SH-SY5Y (cell line): ENCODE measurements at regions not wholly inside any gene's neighbourhood (a gene's known extent, or its start where the extent isn't known, plus 50 kb on each side); places are given as distances from the start of the nearest gene placed in this dataset.

Experiments used
- GATA2 ChIP-seq: IDR thresholded peaks from 2 replicates; pipeline ENCODE4 v1.6.1; 2011; ENCODE audit warnings: mild to moderate bottlenecking, low read depth, low read length
- GATA3 ChIP-seq: IDR thresholded peaks from 2 replicates; pipeline ENCODE4 v1.6.1; 2011; ENCODE audit warnings: low read depth, mild to moderate bottlenecking, low read length, moderate library complexity

GRCh38 chr20:60561052-60561451, 602.8 kb downstream of the CDH26 start:
- no peak for TF ChIP-seq GATA2
- no peak for TF ChIP-seq GATA3
